Astrocyte of the hippocampus (primary cell): ENCODE measurements at regions not wholly inside any gene's neighbourhood (a gene's known extent, or its start where the extent isn't known, plus 50 kb on each side); places are given as distances from the start of the nearest gene placed in this dataset.

Experiments used
- DNase-seq: peaks from one replicate; pipeline ENCODE4 v3.0.0; 2011; ENCODE audit warnings: low read depth, low spot score

DNA sequence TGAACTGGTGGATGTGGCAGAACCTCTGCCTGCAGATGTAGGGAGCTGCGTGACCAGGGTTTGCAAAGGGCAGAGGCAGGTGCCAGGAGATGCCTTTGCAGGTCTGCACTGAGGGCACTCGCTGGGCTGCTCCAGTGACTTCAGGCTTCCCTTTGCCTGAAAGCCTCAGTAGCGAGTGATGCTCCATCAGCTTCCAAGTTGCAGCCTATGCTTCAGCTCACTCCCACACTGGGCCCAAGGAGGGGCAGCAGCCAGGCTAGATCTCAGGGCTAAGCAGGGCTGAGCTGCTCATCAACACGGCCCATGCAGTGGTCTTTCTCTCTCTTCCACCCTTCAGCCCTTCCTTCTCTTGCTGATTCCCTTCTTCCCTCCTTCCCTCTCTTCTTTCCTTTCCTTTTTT lies 78.3 kb upstream of the RGMA start:
- no peak for DNase-seq

DNA sequence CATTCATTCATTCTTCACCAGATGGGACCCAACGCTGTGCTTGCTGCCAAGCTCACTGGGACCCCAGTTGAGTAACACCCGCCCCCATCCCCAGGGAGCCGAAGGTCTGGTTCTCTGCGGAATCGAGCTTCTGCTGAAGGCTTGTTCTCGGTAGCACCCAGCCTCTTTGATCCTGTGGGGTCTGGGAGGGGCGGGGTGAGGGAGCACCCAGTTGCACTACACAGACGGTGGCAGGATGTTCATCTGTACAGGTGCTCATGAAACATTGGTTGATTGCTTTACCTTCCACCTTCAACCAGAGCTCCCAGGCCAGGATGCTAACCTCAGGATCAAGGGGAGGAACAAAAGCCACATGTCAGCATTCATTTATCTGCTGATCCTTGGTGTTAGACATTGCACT lies 77.7 kb upstream of the RGMA start:
- no peak for DNase-seq

DNA sequence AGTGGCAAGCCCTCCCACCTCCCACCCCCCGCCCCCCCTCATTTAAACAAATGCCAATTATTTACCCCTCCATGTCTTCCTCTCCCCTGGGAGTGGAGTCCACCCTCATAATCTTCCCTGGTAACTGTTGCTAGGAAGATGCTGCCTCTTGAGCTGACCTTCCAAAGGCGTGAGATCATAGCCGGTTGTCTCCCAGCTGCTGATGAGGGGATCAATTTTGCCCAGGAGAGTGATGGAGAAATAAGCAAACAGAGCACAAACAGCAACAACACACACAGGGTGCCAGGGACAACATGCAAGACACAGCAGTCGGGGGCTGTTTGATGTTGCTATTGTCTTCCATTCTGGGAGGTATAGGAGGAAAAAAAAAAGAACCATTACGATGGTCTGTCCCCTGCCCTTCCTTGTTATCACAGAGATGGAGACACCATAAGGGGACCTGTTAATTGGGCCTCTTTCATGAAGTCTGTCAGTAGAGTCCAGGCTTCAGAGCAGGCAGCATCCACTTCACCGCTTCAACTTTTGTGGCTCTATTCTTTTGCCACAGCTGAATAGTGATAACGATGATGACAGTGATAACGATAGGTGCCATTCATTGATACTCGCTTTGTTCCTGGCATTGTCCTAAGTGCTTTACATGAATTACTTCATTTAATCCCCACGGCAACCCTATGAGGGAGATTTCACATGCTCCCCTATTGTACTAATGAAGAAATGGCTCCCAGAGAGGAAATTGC lies 76.9 kb upstream of the RGMA start:
- no peak for DNase-seq

- peak; percentile 49 for DNase-seq
Observed at GRCh38 chr15:93164409-93164808, 75.4 kb upstream of the RGMA start.

GRCh38 chr15:93162560-93162959 lies 73.5 kb upstream of the RGMA start:
- DNase-seq: no peak

DNA sequence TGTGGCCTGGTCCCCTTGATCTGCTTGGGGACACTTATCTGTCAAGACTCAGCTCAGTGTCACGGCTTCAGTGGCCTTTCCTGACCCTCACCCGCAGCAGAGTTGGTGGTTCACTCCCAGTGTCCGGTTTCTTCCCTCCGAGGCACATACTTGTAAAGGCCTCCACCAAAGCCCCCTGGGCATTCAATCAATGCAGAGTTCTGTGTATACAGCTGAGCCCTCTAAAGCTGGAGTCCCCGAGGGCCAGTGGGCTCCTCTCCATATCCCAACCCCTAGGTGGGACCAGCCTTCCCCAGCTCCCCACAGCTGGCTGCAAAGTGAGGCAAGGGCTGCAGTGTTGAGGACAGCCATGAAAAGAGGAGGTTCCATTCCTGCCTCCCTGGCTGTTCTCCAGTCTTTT lies 70.9 kb upstream of the RGMA start:
- no peak for DNase-seq

- no peak for DNase-seq
Observed at GRCh38 chr15:93158097-93158900, 69.3 kb upstream of the RGMA start.

- no peak for DNase-seq
Observed at GRCh38 chr15:93154666-93155065, 65.7 kb upstream of the RGMA start.

DNA sequence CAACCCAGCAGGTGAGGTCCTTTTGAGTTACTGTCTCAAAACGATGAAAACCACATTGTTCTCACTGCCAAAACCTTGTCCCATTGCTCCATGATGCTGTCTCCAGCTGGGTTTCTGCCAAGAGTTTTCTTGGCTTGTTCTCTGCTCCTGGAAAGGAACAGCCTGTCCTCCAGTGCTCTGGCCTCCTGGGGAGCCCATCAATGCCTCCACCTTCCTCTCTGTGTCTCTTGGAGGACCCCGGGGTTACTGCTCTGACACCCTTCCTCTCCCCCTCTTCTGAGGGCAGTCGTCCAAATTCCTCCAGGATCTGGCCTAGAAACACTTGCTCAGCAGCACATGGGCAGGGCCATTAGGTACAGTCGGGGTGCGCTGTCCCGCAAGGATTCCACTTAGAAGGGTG lies 63.9 kb upstream of the RGMA start:
- peak; percentile 84 for DNase-seq

DNA sequence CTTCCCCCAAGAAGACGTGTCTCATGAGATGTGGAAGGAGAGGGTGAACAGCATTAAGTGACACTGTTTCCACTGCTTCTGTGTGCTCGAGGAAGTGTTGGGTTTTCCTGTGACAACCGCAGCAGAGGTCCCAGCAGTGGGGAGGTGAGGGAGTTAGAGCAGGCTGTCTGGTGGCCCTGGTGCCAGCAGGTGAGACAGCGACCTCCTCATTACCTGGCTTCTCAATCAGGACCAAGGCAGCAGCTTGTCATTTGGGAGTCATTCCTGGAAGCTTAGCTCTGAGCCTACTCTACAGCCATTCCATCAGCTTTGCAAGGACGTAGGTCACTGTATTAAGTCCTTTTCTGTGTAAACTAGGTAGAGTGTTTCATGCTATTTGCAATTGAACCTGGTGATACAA lies 63.3 kb upstream of the RGMA start:
- DNase-seq: no peak

DNA sequence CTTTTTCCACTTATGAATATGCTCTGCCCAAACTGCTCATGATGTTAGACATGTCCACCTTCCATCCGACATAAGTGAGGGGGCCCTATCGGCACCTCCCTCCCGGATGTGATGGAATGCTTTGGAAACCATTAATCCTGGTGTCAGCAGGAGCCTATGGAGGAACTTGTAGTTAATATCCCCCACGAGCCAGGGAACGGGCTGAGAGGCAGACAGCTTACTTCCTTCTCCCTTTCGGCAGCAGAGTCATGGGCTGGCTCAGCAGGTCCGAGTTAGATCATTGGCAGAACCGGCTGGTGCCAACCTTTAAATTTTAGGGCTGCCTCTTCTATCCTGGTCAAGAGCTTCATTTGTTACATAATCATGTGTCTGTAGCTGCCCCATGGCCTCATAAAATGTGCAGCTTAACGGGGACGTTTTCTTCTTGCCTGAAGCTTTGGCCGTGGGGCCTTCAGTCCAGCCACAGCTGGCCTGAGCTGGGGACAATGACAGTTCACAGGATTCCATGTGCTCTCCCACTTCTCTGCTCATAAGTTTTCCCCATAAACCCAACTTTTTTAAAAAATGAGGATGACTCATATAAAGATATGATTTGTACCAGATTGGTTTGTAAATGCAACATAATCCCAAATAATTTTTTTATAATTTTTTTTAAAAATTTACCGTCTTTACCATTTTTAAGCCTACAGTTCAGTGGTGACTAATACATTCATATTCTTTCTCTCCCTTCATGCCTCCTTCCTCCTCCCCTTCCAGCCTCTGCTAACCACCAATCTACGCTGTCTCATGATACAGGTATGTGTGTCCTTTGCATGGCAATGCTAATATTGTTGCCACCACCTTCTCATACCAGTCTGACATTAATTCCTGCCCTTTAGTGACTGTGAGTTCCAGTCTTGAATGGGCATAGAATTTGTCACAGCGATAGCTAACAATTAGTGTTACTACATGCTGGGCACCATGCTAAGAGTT lies 62.2 kb upstream of the RGMA start:
- DNase-seq: peak; percentile 59

DNA sequence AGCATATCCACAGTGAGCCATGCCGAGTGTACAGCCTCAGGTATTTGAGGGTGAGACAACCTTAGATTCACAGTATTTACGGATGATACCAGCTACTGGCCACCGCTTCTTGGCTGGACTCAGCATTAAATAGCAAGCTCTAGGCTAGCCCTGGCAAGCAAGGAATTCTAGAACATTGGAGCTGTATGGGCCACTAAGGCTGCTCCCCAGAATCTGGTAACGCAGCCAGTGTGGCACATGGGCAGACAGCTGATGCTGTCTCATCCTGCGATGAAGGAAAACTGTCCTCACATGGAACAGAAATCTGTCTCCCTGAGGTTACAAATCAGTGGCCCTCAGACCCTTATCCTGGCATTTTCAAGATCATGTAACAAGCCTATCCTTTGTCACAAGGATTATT lies 57.6 kb upstream of the RGMA start:
- no peak for DNase-seq

DNA sequence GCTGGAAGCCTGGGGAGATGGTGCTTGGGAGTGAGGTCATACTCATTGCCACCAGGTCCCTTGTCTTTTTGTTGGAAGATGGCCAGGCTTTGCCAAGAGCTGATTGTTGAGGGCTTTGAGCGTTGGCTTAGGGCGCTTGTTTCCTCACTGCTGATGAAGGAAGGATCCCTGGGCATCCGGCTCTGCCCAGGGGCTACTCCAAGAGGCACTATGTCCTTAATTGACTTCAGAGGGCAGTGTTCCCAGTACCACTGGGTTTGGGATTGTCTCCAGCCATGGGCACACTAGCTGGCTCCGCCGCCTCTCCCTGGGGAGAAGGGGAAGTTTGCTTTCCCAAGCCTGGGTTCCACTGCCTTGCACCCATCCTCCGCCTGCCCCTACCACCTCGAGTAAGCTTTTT lies 57.2 kb upstream of the RGMA start:
- no peak for DNase-seq

- DNase-seq: no peak
Observed at GRCh38 chr15:93144463-93145236, 55.6 kb upstream of the RGMA start.

- no peak for DNase-seq
Observed at GRCh38 chr15:93143186-93143585, 54.2 kb upstream of the RGMA start.

- DNase-seq: no peak
Observed at GRCh38 chr15:93141371-93141794, 52.4 kb upstream of the RGMA start.

DNA sequence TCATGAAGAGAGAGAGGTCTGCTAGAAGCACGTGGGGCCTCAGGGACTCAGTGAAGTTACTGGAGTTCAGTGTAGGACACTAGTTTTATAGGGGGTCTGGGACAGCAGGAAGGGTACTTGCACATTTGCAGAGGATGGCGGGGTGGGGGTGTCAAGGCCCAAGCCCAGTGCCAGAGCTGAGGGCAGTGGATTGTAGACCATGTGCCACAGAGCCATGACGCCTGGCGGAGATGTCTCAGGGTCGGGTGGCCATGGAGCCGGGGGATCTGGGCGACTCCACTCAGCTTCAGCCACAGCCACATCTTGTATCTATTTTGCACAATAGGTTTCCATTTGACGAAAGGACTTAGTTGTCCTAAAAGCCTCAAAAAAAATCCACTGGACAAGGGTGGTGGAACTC lies 50.4 kb upstream of the RGMA start:
- DNase-seq: no peak

GRCh38 chr15:93138681-93139250 lies 49.8 kb upstream of the RGMA start:
- no peak for DNase-seq
